PC-9 (cell line): ENCODE measurements at regions not wholly inside any gene's neighbourhood (a gene's known extent, or its start where the extent isn't known, plus 50 kb on each side); places are given as distances from the start of the nearest gene placed in this dataset.

ENCODE experiments used
- BruUV-seq: library from RNA; stranded (reverse); fragments of 400-500 nt; replicated peaks from 2 replicates; lab custom pipeline; 2021; lab: Mats Ljungman, UMichigan
- CTCF ChIA-PET: fragments of 300-600 bp; sonication (Branson Sonifier 250); formaldehyde crosslinking; loops from one replicate; lab custom pipeline; 2022; ENCODE audit warnings: antibody characterized with exemption; lab: Charles Lee
- POLR2A ChIA-PET: fragments of 300-600 bp; sonication (Branson Sonifier 250); formaldehyde crosslinking; loops from one replicate; lab custom pipeline; 2022; ENCODE audit warnings: antibody characterized with exemption; ENCODE audit not compliant: unreplicated experiment; lab: Charles Lee
- DNase-seq, 2 experiments: peaks; one replicate each; pipeline versions ENCODE4 v3.0.0 to v3.0.0-alpha.2; 2015 to 2022; ENCODE audit warnings: mixed read lengths in 1 of 2
- H2AFZ ChIP-seq: fragments of 200-600 bp; sonication (generic); 2 replicates; pipeline ENCODE4 v1.8.1; 2017; ENCODE audit warnings: antibody characterized with exemption
- H3F3A ChIP-seq: fragments of 200-600 bp; sonication (generic); 2 replicates; pipeline ENCODE4 v1.8.1; 2017; ENCODE audit warnings: antibody characterized with exemption, mild to moderate bottlenecking, low read depth; ENCODE audit not compliant: insufficient read depth
- H3K27ac ChIP-seq: fragments of 200-600 bp; sonication (generic); 2 replicates; pipeline ENCODE4 v1.6.1; 2016; ENCODE audit warnings: mixed run types
- H3K27me3 ChIP-seq: fragments of 200-600 bp; sonication (generic); 2 replicates; pipeline ENCODE4 v1.6.1; 2016; ENCODE audit warnings: low read depth, mixed run types; ENCODE audit not compliant: insufficient read depth
- H3K36me3 ChIP-seq: fragments of 200-600 bp; sonication (generic); 2 replicates; pipeline ENCODE4 v1.6.1; 2016; ENCODE audit warnings: low read depth, mixed run types
- H3K4me1 ChIP-seq: fragments of 200-600 bp; sonication (generic); replicated peaks from 2 replicates; pipeline ENCODE4 v1.6.1; 2016; ENCODE audit warnings: mixed run types; ENCODE audit not compliant: insufficient read depth
- H3K4me2 ChIP-seq: fragments of 200-600 bp; sonication (generic); 2 replicates; pipeline ENCODE4 v1.6.1; 2017; ENCODE audit warnings: mixed run types
- H3K4me3 ChIP-seq: fragments of 200-600 bp; sonication (generic); 2 replicates; pipeline ENCODE4 v1.6.1; 2016; ENCODE audit warnings: mixed run types
- H3K79me2 ChIP-seq: fragments of 200-600 bp; sonication (generic); 2 replicates; pipeline ENCODE4 v1.6.1; 2017; ENCODE audit warnings: low read depth, mixed run types
- H3K9me2 ChIP-seq: fragments of 200-600 bp; sonication (generic); 2 replicates; pipeline ENCODE4 v1.8.1; 2017; ENCODE audit warnings: mild to moderate bottlenecking; ENCODE audit not compliant: insufficient read depth
- H3K9me3 ChIP-seq: fragments of 200-600 bp; sonication (generic); 2 replicates; pipeline ENCODE4 v1.8.1; 2016; ENCODE audit warnings: low read depth; ENCODE audit not compliant: insufficient read depth
- H4K20me1 ChIP-seq: fragments of 200-600 bp; sonication (generic); 2 replicates; pipeline ENCODE4 v1.8.1; 2017; ENCODE audit not compliant: insufficient read depth
- CTCF ChIP-seq: fragments of 200-600 bp; sonication (generic); conservative IDR thresholded peaks from 2 replicates; pipeline ENCODE4 v1.6.1; 2017; ENCODE audit warnings: mixed run types, antibody characterized with exemption, mild to moderate bottlenecking, moderate library complexity
- EZH2 ChIP-seq: fragments of 200-600 bp; sonication (generic); IDR thresholded peaks from 2 replicates; pipeline ENCODE4 v1.8.0; 2017; ENCODE audit warnings: antibody characterized with exemption, low read depth
- intact Hi-C: fragments of 100-400 bp; cut with micrococcal nuclease; formaldehyde crosslinking; loops from one replicate; pipeline ENCODE4 v1.10.0; 2022; ENCODE audit not compliant: unreplicated experiment

- H3K36me3 ChIP-seq: no peaks in the 10 kb centered on the region
- ChIA-PET CTCF (no interaction called here), POLR2A (no interaction called here)
- H3K79me2 ChIP-seq: no peaks in the 10 kb centered on the region
- no peaks in the 10 kb centered on the region for H3F3A ChIP-seq
- BruUV-seq: no TSS peak
- no peaks in the 10 kb centered on the region for H3K9me2 ChIP-seq
- no peaks in the 10 kb centered on the region for H4K20me1 ChIP-seq
- H3K9me3 ChIP-seq: no peaks in the 10 kb centered on the region
- DNase-seq: no peak
- no peaks in the 10 kb centered on the region for H3K4me1 ChIP-seq
- H2AFZ ChIP-seq: no peak overlapping the region
- TF ChIP-seq CTCF (no peak), EZH2 (no peak)
- intact Hi-C loops: no loop called here
- no peak overlapping the region for H3K4me3 ChIP-seq
- H3K27ac ChIP-seq: no peak overlapping the region
- peaks cover 11% of the 10 kb centered on the region; the same call in 1 of the 2 replicates for H3K27me3 ChIP-seq
- H3K4me2 ChIP-seq: no peak overlapping the region
Measured at GRCh38 chr10:131495892-131496291, 184.4 kb upstream of the TCERG1L start.

- ChIA-PET CTCF (no interaction called here), POLR2A (no interaction called here)
- H3K9me3 ChIP-seq: no peaks in the 10 kb centered on the region
Measured at GRCh38 chr10:131496351-131497052, 185.0 kb upstream of the TCERG1L start.

GRCh38 chr10:131499566-131499965, 188.0 kb upstream of the TCERG1L start:
- Histone ChIP-seq H4K20me1 (no peaks in the 10 kb centered on the region), H3K4me3 (no peak overlapping the region), H3K4me1 (no peaks in the 10 kb centered on the region), H3K79me2 (no peaks in the 10 kb centered on the region), H3K9me2 (no peaks in the 10 kb centered on the region), H3F3A (no peaks in the 10 kb centered on the region), H3K27ac (no peak overlapping the region), H3K9me3 (no peaks in the 10 kb centered on the region), H3K36me3 (no peaks in the 10 kb centered on the region), H2AFZ (no peak overlapping the region), H3K27me3 (no peaks in the 10 kb centered on the region), H3K4me2 (no peak overlapping the region)
- ChIA-PET CTCF (no interaction called here), POLR2A (no interaction called here)
- TF ChIP-seq EZH2: no peak
- TF ChIP-seq CTCF: no peak
- intact Hi-C loops: no loop called here
- BruUV-seq: no TSS peak
- no peak for DNase-seq

More at GRCh38 chr10:131496351-131497052, 185.0 kb upstream of the TCERG1L start:
- Histone ChIP-seq H3K4me2 (no peak overlapping the region), H4K20me1 (no peaks in the 10 kb centered on the region), H3K9me2 (no peaks in the 10 kb centered on the region), H3K36me3 (no peaks in the 10 kb centered on the region), H3K27me3 (peaks cover 6% of the 10 kb centered on the region; the same call in 1 of the 2 replicates), H3K4me1 (no peaks in the 10 kb centered on the region), H3F3A (no peaks in the 10 kb centered on the region), H3K79me2 (no peaks in the 10 kb centered on the region), H3K4me3 (no peak overlapping the region), H2AFZ (no peak overlapping the region), H3K27ac (no peak overlapping the region)
- TF ChIP-seq EZH2 (no peak), CTCF (no peak)
- no peak for DNase-seq
- intact Hi-C loops: no loop called here
- BruUV-seq: no TSS peak
